Trophoblast cell (in vitro differentiated cells and primary cell): ENCODE measurements at regions not wholly inside any gene's neighbourhood (a gene's known extent, or its start where the extent isn't known, plus 50 kb on each side); places are given as distances from the start of the nearest gene placed in this dataset.

Source experiments
- DNase-seq, 2 donors: peaks; one replicate each; pipeline ENCODE4 v3.0.0-alpha.2; 2016
- H2AFZ ChIP-seq: 2 replicates; pipeline ENCODE4 v1.6.1; 2013; ENCODE audit warnings: low read length, moderate library complexity, mild to moderate bottlenecking; ENCODE audit not compliant: insufficient read depth, poor library complexity
- H2AK5ac ChIP-seq: 2 replicates; pipeline ENCODE4 v1.6.1; 2013; ENCODE audit warnings: mild to moderate bottlenecking, low read length
- H2BK120ac ChIP-seq: 2 replicates; pipeline ENCODE4 v1.6.1; 2013; ENCODE audit warnings: low read length, mild to moderate bottlenecking, moderate library complexity; ENCODE audit not compliant: insufficient read depth, poor library complexity
- H2BK12ac ChIP-seq: 2 replicates; pipeline ENCODE4 v1.6.1; 2013; ENCODE audit warnings: mild to moderate bottlenecking, low read length, moderate library complexity
- H2BK5ac ChIP-seq: 2 replicates; pipeline ENCODE4 v1.6.1; 2013; ENCODE audit warnings: low read length, low read depth, moderate library complexity, mild to moderate bottlenecking; ENCODE audit not compliant: poor library complexity
- H3K14ac ChIP-seq: 2 replicates; pipeline ENCODE4 v1.6.1; 2013; ENCODE audit warnings: mild to moderate bottlenecking, low read length
- H3K18ac ChIP-seq: 2 replicates; pipeline ENCODE4 v1.6.1; 2013; ENCODE audit warnings: mild to moderate bottlenecking, low read length
- H3K23ac ChIP-seq: 2 replicates; pipeline ENCODE4 v1.6.1; 2013; ENCODE audit warnings: low read length
- H3K27ac ChIP-seq: 2 replicates; pipeline ENCODE4 v1.5.1; 2013; ENCODE audit warnings: low read depth, mild to moderate bottlenecking, inconsistent platforms, low read length, moderate library complexity
- H3K27me3 ChIP-seq: 2 replicates; pipeline ENCODE4 v1.6.1; 2013; ENCODE audit warnings: inconsistent platforms, mild to moderate bottlenecking, low read length, moderate library complexity; ENCODE audit not compliant: insufficient read depth
- H3K36me3 ChIP-seq, 2 experiments: 1 replicate in 1 of 2; 2 replicates in 1 of 2; pipeline ENCODE4 v1.6.1; 2013; ENCODE audit warnings: low read length in 2 of 2, mild to moderate bottlenecking in 2 of 2, moderate library complexity in 1 of 2; ENCODE audit not compliant: insufficient read depth in 2 of 2, control insufficient read depth in 1 of 2
- H3K4ac ChIP-seq: 2 replicates; pipeline ENCODE4 v1.6.1; 2013; ENCODE audit warnings: low read depth, mild to moderate bottlenecking, low read length, moderate library complexity
- H3K4me1 ChIP-seq, 2 experiments: 1 replicate in 1 of 2; 2 replicates in 1 of 2; pipeline ENCODE4 v1.6.1; 2013; ENCODE audit warnings: low read length in 2 of 2, mild to moderate bottlenecking in 2 of 2, moderate library complexity in 1 of 2; ENCODE audit not compliant: insufficient read depth in 2 of 2, control insufficient read depth in 1 of 2
- H3K4me2 ChIP-seq: 2 replicates; pipeline ENCODE4 v1.6.1; 2013; ENCODE audit warnings: inconsistent platforms, mild to moderate bottlenecking, low read length, moderate library complexity
- H3K4me3 ChIP-seq: 2 replicates; pipeline ENCODE4 v1.5.1; 2013; ENCODE audit warnings: mild to moderate bottlenecking, low read depth, low read length, inconsistent platforms
- H3K79me1 ChIP-seq: one replicate; pipeline ENCODE4 v1.6.1; 2013; ENCODE audit warnings: low read length
- H3K79me2 ChIP-seq: 2 replicates; pipeline ENCODE4 v1.6.1; 2013; ENCODE audit warnings: low read length, mild to moderate bottlenecking; ENCODE audit not compliant: control insufficient read depth, insufficient read depth, poor library complexity
- H3K9ac ChIP-seq: 2 replicates; pipeline ENCODE4 v1.6.1; 2013; ENCODE audit warnings: mild to moderate bottlenecking, low read length
- H3K9me3 ChIP-seq: 2 replicates; pipeline ENCODE4 v1.6.1; 2013; ENCODE audit warnings: low read depth, mild to moderate bottlenecking, control low read depth, inconsistent platforms, low read length; ENCODE audit not compliant: insufficient read depth
- H4K12ac ChIP-seq: 2 replicates; pipeline ENCODE4 v1.6.1; 2013; ENCODE audit warnings: low read depth, mild to moderate bottlenecking, low read length, moderate library complexity
- H4K8ac ChIP-seq: 2 replicates; pipeline ENCODE4 v1.6.1; 2013; ENCODE audit warnings: low read depth, mild to moderate bottlenecking, low read length, moderate library complexity
- H4K91ac ChIP-seq: one replicate; pipeline ENCODE4 v1.6.1; 2013; ENCODE audit warnings: low read depth, mild to moderate bottlenecking, low read length, moderate library complexity
- WGBS: extraction: QIAGEN DNeasy Blood & Tissue Kit; methylation state at CpG from one replicate; pipeline ENCODE4 v1.1.7; 2013; ENCODE audit warnings: missing lambda C conversion rate; ENCODE audit not compliant: insufficient read length, insufficient coverage; ENCODE audit errors: extremely low coverage; 5-methylcytosine and 5-hydroxymethylcytosine counted together

DNA sequence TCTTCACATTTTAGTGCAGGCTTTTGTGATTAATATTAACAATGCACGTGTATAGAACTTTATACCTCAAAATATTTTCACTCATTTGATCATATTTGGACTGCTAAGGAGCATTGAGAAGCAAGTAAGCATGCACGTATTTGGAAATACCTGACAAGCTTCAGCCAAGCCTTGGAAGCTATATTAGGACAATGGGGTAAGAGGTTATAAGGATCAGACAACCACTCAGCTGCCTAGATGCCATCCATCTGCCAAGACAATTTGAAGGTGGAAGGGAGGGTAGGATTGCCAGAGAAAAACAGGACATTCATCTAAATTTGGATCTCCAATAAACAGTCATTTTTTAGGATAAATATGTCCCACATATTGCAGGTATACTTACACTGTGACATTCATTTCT, 394.9 kb upstream of the CFAP20DC start:
- Histone ChIP-seq H3K14ac (no peak overlapping the region), H3K9me3 (no peaks in the 10 kb centered on the region), H2AFZ (no peak overlapping the region), H4K8ac (no peak overlapping the region), H3K4me3 (no peak overlapping the region), H3K79me1 (peaks cover 13% of the 10 kb centered on the region), H2BK12ac (no peak overlapping the region), H3K36me3 (no peaks in the 10 kb centered on the region), H3K4ac (no peak overlapping the region), H3K4me2 (no peak overlapping the region), H3K27me3 (no peaks in the 10 kb centered on the region), H2BK120ac (no peak overlapping the region), H3K18ac (no peak overlapping the region), H2BK5ac (no peak overlapping the region), H3K79me2 (no peaks in the 10 kb centered on the region), H4K12ac (no peak overlapping the region), H3K23ac (no peak overlapping the region), H4K91ac (no peak overlapping the region), H3K9ac (no peak overlapping the region), H3K27ac (no peak overlapping the region), H3K4me1 (peaks cover 6% of the 10 kb centered on the region in 2 experiments), H2AK5ac (no peak overlapping the region)
- DNase-seq, result no peak
- WGBS, result no CpG with 5 or more reads among the region's 2 CpGs

DNA sequence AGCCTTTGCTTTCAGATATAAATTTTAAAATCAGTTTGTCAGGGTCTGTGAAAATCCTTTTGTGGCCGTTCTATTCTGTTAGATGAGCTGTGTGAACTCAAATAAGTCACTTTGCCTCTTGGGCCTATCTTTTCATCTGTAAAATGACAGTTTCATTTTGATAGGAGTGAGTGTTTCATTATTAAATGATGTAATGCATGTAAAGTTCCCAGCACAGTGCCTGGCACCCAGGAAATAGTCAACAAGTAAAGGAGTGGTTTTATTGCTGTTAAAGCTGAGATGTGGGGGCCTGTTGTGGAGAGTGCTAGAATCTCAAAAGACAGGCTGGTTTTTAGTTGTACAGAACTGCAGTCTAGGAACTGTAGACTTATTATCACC, 394.5 kb upstream of the CFAP20DC start:
- no peak overlapping the region for H3K27ac ChIP-seq
- H3K36me3 ChIP-seq, result no peaks in the 10 kb centered on the region
- H3K9me3 ChIP-seq, result no peaks in the 10 kb centered on the region
- no peak overlapping the region for H2BK5ac ChIP-seq
- H3K18ac ChIP-seq, result no peak overlapping the region
- peaks cover 13% of the 10 kb centered on the region for H3K79me1 ChIP-seq
- no peak overlapping the region for H3K4me2 ChIP-seq
- no peak overlapping the region for H3K4ac ChIP-seq
- no peak overlapping the region for H2BK120ac ChIP-seq
- no peak overlapping the region for H2AFZ ChIP-seq
- no peak overlapping the region for H4K91ac ChIP-seq
- DNase-seq, result no peak
- no peak overlapping the region for H3K14ac ChIP-seq
- H3K23ac ChIP-seq, result no peak overlapping the region
- H3K79me2 ChIP-seq, result no peaks in the 10 kb centered on the region
- H4K8ac ChIP-seq, result no peak overlapping the region
- H3K4me3 ChIP-seq, result no peak overlapping the region
- no CpG with 5 or more reads among the region's 1 CpG for WGBS
- no peak overlapping the region for H2BK12ac ChIP-seq
- no peaks in the 10 kb centered on the region for H3K27me3 ChIP-seq
- no peak overlapping the region for H4K12ac ChIP-seq
- peaks cover 6% of the 10 kb centered on the region in 2 experiments for H3K4me1 ChIP-seq
- H2AK5ac ChIP-seq, result no peak overlapping the region
- no peak overlapping the region for H3K9ac ChIP-seq

DNA sequence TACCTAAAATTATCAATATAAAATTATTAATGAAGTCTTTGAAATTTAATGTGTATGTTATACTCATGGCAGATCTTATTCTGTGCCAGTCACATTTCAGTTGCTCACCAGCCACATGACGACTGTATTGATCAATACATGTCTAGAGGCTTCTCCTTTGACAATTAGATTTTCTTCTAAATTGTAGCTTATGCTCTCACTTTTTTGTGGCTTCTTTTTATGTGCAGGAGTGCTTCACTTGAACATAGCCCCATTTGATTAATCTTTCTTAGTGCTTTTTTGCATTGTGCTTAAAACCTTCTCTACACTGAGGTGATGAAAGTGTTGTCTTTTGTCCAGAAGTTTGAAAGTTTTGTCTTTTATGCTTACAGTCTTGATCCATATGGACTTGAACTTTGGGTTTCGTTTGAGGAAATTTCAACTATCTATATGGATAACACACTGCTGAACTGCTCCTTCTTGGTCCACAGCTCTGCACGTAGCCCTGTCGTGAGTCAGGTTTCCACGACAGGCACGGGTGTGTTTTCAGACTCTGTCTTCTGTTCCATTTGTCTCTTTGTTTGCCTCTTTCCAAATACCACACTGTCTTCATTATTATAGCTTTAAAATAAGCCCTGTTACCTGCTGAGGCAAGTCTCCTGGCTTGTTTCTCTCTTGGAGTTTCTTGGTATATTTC, 393.9 kb upstream of the CFAP20DC start:
- Histone ChIP-seq H2BK12ac (peak overlapping the region; percentile 46), H2AK5ac (no peak overlapping the region), H2AFZ (no peak overlapping the region), H3K27me3 (no peaks in the 10 kb centered on the region), H4K8ac (no peak overlapping the region), H3K4me2 (no peak overlapping the region), H3K14ac (no peak overlapping the region), H3K4me3 (no peak overlapping the region), H2BK120ac (no peak overlapping the region), H3K79me2 (no peaks in the 10 kb centered on the region), H3K9me3 (no peaks in the 10 kb centered on the region), H2BK5ac (no peak overlapping the region), H3K36me3 (no peaks in the 10 kb centered on the region), H4K12ac (no peak overlapping the region), H3K23ac (no peak overlapping the region), H3K79me1 (peaks cover 11% of the 10 kb centered on the region), H3K4ac (no peak overlapping the region), H3K27ac (no peak overlapping the region), H3K4me1 (peaks cover 6% of the 10 kb centered on the region in 2 experiments), H3K9ac (no peak overlapping the region), H3K18ac (no peak overlapping the region), H4K91ac (no peak overlapping the region)
- WGBS, result no CpG with 5 or more reads among the region's 6 CpGs
- no peak for DNase-seq

DNA sequence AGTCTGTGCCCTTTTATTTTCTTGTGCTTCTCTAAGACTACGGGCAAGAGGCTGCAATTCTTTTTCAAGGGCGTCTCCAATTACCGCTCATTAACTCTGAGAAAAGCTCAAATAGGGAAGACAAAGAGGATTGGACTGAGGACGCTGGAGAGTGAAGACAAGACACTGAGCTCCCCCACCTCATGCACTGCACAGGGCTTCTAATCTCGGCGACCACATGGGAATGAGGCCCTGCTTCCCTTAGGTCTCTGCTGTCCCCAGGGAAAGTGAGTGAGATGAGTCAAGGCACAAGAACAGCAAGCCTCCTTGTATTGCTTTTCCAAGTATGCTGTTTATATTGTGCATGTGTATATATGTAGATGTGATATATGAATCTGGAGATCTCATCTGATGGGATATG, 392.2 kb upstream of the CFAP20DC start:
- H3K79me2 ChIP-seq, result no peaks in the 10 kb centered on the region
- no peak overlapping the region for H2BK120ac ChIP-seq
- no peak overlapping the region for H2BK5ac ChIP-seq
- no peak overlapping the region for H4K8ac ChIP-seq
- H3K23ac ChIP-seq, result no peak overlapping the region
- H3K4me3 ChIP-seq, result no peak overlapping the region
- no peak overlapping the region for H3K9ac ChIP-seq
- peaks cover 0 to 3% of the 10 kb centered on the region in 2 experiments for H3K4me1 ChIP-seq
- no peak overlapping the region for H4K12ac ChIP-seq
- H3K18ac ChIP-seq, result no peak overlapping the region
- no CpG with 5 or more reads among the region's 6 CpGs for WGBS
- H3K36me3 ChIP-seq, result no peaks in the 10 kb centered on the region
- peak overlapping the region; percentile 42 for H2BK12ac ChIP-seq
- no peak overlapping the region for H2AFZ ChIP-seq
- H2AK5ac ChIP-seq, result no peak overlapping the region
- no peak overlapping the region for H4K91ac ChIP-seq
- no peak overlapping the region for H3K27ac ChIP-seq
- H3K9me3 ChIP-seq, result no peaks in the 10 kb centered on the region
- no peak overlapping the region for H3K4me2 ChIP-seq
- no peaks in the 10 kb centered on the region for H3K27me3 ChIP-seq
- H3K4ac ChIP-seq, result peak overlapping the region; percentile 6
- H3K14ac ChIP-seq, result no peak overlapping the region
- no peak for DNase-seq
- peaks cover 6% of the 10 kb centered on the region for H3K79me1 ChIP-seq
